Stimulated activated CD4-positive, alpha-beta T cell treated with anti-CD3 and anti-CD28 coated beads, Interleukin-15, amount 100 ng/mL, for 24 hours (primary cell): ENCODE measurements at regions not wholly inside any gene's neighbourhood (a gene's known extent, or its start where the extent isn't known, plus 50 kb on each side); places are given as distances from the start of the nearest gene placed in this dataset.

Experiments
- DNase-seq: peaks from one replicate; pipeline ENCODE4 v3.0.0-alpha.2; 2020

- no peak for DNase-seq
These were observed 100.1 kb downstream of the PDCL3 start for GRCh38 chr2:100662866-100663265.

GRCh38 chr2:100664021-100664755 lies 101.4 kb downstream of the PDCL3 start:
- no peak for DNase-seq

GRCh38 chr2:100664756-100665101 lies 101.9 kb downstream of the PDCL3 start:
- no peak for DNase-seq

GRCh38 chr2:100666996-100667395 lies 104.2 kb downstream of the PDCL3 start:
- no peak for DNase-seq

DNA sequence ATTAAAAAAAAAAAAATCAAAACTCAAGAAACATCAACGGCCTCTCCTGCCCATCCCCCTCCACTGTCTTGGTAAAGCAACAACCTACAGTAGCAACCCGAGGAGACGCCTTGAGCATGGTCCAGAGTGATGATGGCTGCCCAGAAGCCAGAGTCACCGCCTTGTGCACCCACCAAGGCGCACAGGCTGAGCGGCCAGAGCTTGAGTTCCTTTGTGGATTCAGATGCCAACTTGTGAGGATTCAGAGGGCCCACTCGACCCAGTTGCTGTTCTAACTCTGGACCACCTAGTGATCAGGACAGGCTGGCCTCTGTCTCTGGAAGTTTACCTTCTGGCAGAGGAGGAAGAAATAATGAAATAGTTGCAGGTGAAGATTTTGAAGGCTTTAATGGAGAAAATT lies 105.0 kb downstream of the PDCL3 start:
- DNase-seq: no peak

GRCh38 chr2:100670232-100670631 lies 107.4 kb downstream of the PDCL3 start:
- no peak for DNase-seq

DNA sequence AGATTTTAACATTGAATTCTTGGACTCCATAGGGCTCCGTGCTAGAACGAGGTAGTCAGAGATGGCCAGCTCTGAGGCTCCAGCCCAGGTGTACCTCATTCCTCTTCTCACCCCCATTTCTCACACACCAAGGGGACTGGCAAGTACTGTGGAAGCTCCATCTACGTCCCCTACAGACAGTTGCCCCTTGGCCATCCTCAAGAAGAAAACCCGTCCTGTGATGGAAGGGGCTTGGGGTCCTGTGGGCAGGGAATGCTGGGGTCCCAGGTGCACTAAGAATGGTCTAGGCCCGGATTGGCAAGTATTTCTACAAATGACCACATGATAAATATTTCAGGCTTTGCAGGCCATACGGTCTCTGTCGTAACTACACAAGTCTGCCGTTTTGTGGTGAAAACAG lies 110.3 kb downstream of the PDCL3 start:
- DNase-seq: no peak

- no peak for DNase-seq
These were observed 111.1 kb downstream of the PDCL3 start for GRCh38 chr2:100673691-100674485.

DNA sequence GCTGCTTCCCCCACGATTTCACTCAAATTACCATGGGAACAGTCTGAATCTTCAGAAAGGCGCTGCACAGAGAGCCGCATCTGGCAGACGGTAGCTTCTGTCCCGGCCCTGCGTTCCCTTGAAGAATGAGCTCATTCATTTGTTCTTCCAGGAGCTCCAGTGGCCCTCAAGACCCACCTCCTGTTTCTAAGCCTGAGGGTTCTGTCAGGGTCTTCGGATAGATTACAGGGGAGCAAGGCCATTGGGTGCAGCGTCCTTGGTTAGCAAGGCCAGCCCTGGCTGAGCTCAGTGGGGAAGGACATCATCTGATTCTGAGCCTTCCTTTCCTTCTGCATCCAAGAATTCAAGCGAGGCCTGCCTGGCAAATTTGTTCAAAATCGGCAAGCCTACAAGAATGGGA lies 111.9 kb downstream of the PDCL3 start:
- DNase-seq: no peak

- DNase-seq: no peak
These were observed 112.6 kb downstream of the PDCL3 start for GRCh38 chr2:100675373-100675772.

DNA sequence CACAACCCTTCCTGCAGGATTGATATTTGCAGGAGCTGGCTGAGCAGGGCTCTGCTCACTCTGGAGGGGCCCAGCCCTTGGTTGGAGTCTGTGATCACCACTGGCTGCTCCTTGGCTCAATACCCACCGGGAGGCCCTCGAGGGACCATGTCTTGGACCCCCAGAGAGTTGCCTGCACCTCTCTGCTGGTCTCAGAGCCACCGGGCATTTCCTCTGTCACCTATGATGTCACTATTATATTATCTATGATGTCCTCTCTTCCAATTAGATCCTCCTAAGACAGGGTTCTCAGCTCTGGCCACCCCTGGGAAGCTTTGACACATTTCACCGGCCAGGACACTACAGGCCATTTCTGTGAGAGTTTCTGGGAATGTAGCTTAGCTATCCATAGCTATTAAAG lies 113.1 kb downstream of the PDCL3 start:
- DNase-seq: no peak

- DNase-seq: no peak
These were observed 113.6 kb downstream of the PDCL3 start for GRCh38 chr2:100676346-100676745.

DNA sequence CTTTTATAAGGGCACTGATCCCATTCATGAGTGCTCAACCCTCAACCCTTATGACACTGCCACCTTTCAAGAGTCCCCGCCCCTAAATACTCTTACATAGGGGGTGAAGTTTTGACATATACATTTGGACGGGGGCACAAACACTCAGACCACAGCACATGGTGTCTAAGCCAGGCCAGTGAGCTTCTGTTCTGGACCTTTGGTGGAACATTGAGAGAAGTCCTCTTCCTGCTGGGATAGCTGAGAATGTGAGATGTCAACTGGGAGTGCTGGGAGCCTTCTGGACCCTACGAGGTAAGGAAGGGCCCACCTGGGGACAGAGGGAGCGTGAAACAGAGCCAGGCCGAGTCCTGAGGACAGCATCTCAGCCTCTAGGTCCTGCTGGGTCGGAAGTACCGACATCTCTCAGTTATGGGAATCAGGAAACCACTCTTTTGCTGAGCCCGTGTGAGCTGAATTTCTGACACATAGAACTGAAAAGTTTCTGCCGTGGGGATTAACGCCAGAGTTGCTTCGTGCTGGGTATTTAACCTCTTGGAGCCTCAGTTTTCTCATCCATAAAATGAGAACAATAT lies 114.9 kb downstream of the PDCL3 start:
- DNase-seq: no peak

GRCh38 chr2:100679211-100679610 lies 116.4 kb downstream of the PDCL3 start:
- DNase-seq: no peak

GRCh38 chr2:100682536-100682935 lies 119.7 kb downstream of the PDCL3 start:
- DNase-seq: no peak

- no peak for DNase-seq
These were observed 120.4 kb downstream of the PDCL3 start for GRCh38 chr2:100683231-100683630.

GRCh38 chr2:100691846-100692245 lies 128.1 kb upstream of the NPAS2 start:
- no peak for DNase-seq

DNA sequence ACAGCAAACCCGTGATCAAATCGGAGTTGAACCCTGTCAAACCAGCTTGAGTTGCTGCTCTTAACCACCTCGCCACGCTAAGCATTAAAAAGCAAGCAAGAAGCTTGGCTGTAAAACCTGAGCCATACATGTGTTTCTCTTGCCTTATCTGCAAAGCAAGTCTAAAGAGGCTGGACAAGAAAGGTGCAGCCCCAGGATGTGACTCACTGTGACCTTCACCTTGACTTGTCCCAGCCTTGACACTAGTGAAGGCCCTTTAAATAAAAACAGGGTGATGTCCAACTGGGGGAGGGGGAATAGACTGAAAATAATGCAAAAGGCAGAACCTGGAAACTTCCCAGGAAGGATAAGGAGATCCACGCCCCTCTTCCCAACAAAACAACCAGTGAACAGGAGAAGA lies 127.6 kb upstream of the NPAS2 start:
- DNase-seq: no peak

DNA sequence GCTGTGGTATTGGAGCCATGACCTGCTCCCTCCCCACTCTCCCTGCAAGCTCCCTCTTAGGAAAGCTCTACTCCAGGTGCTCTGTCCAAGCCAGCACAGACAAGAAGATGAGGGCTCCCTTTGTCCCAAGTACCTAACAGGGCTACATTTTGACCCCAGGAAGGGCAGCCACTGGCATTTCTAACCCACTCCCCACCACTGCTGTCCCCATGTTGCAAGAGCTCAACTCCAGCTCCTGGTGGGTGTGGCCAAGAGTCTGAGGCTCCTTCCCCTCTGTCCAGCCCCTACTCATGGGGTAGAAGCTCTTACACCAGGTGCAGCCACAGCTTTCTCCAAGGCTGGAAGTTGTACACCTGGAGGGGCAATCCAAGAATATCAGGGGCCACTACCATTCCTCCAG lies 127.0 kb upstream of the NPAS2 start:
- DNase-seq: no peak

DNA sequence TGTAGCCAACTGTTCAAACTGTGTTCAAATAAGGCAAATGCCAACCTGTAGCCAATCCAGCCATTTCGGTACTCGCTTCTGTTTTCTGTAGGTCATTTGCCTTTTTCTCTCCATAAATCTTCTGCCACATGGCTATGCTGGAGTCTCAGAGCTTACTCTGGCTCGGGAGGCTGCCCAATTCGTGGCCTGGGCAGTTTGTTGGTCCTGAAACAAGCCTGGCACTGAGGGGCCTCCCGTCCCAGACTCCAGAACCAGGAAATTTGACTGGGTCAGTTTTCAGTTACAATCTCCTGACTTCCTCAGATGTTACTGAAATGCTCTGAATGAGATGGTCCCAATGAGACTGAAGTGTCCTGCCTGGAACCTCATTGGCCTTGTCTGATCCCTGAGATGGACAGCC lies 120.8 kb upstream of the NPAS2 start:
- no peak for DNase-seq

GRCh38 chr2:100702438-100703109 lies 117.4 kb upstream of the NPAS2 start:
- DNase-seq: no peak

DNA sequence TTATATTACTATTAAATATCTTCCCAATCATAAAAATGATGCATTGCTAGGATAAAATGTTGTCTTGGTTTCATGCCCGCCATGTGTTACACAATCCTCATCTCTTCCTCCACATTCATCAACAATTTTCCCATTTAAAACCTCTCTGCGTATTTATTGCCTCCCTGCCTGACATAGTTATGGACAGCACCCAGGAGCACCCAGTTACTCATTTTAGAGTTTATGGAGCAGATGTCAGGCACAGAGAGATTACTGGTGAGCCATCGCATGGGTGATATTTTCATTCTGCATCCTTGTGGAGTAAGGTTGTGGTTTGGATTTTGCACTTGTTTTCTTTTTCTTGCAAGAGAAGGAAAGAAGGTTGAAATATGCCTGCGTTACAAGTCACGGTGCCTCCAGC lies 116.7 kb upstream of the NPAS2 start:
- DNase-seq: no peak

GRCh38 chr2:100703739-100704138 lies 116.2 kb upstream of the NPAS2 start:
- no peak for DNase-seq

DNA sequence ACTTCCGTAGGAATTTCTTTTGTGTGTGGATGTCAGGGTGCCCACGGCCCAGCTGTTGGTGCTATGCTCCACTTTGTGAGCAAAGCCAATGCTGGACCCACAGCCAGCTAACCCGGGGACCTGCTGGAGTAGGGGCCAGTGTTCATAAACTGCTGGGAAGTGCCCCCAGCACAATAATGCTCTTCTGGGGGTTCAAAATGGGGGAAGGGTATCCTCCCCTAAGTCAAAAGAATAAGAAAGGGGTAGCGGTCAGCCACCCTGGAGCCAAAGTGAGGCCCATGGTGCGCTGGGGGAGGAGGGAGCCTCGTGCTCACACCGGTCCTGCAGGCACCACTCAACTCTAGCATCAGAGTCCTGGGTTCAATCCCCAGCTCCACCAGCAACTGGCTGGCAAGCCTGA lies 115.8 kb upstream of the NPAS2 start:
- no peak for DNase-seq
